Epithelial cell of esophagus (primary cell): ENCODE measurements at regions not wholly inside any gene's neighbourhood (a gene's known extent, or its start where the extent isn't known, plus 50 kb on each side); places are given as distances from the start of the nearest gene placed in this dataset.

Source experiments
- DNase-seq: peaks from one replicate; pipeline ENCODE4 v3.0.0; 2010; ENCODE audit warnings: low read depth
- H3K4me3 ChIP-seq: 2 replicates; pipeline ENCODE4 v1.5.1; 2011; ENCODE audit warnings: mild to moderate bottlenecking, low read length, control low read depth
- TF ChIP-seq, protein P1 (sequence below): IDR thresholded peaks from 2 replicates; pipeline ENCODE4 v1.5.1; 2011; ENCODE audit warnings: low read depth, mild to moderate bottlenecking, low read length, control low read depth, inconsistent platforms; ENCODE audit not compliant: insufficient read depth; ENCODE audit errors: missing control alignments

DNA sequence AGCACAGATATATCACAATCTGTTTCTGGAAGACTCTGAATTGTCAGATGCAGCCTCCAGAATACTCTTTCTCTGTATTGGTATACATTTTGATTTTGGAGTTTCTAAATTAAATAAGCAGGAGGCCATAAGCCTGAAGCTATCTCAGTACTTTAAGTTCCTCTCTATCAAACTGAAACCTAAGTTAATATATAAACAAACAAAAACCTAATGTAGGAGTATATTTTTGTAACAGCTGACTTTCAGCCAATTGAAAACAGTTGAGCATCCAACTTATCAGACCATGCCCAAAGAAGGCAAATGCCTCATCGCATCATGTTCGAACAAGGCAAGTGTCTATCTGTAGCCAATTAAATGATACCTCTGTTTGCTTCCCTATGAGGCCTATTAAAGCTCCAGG, 1054.4 kb downstream of the AMY1C start:
- DNase-seq: no peak
- H3K4me3 ChIP-seq: no peak overlapping the region
- TF ChIP-seq, protein P1, sequence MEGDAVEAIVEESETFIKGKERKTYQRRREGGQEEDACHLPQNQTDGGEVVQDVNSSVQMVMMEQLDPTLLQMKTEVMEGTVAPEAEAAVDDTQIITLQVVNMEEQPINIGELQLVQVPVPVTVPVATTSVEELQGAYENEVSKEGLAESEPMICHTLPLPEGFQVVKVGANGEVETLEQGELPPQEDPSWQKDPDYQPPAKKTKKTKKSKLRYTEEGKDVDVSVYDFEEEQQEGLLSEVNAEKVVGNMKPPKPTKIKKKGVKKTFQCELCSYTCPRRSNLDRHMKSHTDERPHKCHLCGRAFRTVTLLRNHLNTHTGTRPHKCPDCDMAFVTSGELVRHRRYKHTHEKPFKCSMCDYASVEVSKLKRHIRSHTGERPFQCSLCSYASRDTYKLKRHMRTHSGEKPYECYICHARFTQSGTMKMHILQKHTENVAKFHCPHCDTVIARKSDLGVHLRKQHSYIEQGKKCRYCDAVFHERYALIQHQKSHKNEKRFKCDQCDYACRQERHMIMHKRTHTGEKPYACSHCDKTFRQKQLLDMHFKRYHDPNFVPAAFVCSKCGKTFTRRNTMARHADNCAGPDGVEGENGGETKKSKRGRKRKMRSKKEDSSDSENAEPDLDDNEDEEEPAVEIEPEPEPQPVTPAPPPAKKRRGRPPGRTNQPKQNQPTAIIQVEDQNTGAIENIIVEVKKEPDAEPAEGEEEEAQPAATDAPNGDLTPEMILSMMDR: no peak

DNA sequence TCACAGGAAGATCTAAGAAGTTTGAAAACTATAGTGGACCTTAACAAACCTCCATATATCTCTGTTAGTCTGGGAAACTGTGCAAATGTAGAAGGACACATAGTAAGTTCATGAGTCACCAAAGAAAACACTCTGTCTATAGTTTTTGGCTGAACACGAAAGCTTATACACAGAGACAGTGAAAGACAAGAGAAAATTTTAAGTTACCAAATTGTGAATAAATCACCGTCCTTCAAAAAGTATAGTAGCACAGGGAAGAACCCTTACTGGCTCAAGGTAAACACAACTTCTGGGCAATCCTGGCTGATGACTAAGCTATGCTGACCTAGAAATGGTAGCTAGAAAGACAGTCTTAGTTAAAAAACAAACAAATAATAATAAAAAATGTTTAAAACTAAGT, 1057.9 kb downstream of the AMY1C start:
- H3K4me3 ChIP-seq: no peak overlapping the region
- TF ChIP-seq, protein P1: no peak
- DNase-seq: peak; percentile 4

DNA sequence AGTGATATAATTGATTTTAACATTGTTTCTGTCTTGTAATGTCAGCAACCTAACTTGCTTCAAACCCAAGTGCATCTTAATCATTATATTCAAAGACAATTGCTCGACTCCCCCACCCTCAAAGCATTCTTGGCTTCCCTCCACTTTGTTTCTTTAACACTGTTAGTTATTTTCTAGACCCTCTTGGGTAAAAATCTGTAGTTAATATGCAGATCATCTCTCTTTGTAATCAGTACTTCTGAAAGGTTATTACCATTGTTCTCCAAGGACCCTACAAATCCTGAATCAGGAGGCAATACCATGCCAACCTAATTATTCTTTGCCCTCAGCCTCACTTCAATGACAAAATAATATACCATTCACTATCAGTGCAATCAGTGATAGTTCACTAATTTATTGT, 1075.7 kb downstream of the AMY1C start:
- TF ChIP-seq, protein P1: no peak
- H3K4me3 ChIP-seq: no peak overlapping the region
- no peak for DNase-seq

DNA sequence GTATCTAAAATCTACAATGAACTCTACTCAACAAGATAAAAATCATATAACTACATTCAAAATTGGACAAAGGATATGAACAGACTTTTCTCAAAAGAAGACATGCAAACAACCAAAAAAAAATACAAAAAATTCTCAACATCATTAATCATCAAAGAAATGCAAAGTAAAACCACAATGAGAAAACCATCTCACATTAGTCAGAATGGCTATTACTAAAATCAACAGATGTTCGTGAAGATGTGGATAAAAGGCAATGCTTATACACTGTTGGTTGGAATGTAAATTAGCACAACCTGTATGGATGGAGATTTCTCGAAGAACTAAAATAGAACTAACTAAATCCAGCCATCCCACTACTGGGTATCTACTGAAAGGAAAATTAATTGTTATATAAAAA, 1080.8 kb downstream of the AMY1C start:
- DNase-seq: no peak
- H3K4me3 ChIP-seq: no peak overlapping the region
- TF ChIP-seq, protein P1: no peak

DNA sequence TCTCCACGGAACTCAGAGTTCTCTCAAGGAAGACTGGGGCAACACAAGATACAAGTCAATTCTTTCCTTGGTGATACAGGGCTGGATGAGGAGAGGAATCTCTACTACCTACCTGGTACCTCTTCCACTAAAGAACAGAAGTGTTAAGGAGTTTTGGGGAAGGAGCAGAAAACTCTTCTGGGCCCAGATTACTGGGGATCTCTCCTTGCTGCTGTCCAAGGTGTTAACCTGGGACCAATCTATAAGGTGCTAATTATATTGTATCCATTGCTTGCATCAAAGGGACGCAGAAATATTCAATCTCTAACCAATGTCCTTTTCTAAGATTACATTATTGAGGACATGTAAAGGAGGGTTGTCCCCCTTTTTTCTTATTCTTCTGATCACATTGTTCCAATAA, 1102.5 kb downstream of the AMY1C start:
- TF ChIP-seq, protein P1: no peak

DNA sequence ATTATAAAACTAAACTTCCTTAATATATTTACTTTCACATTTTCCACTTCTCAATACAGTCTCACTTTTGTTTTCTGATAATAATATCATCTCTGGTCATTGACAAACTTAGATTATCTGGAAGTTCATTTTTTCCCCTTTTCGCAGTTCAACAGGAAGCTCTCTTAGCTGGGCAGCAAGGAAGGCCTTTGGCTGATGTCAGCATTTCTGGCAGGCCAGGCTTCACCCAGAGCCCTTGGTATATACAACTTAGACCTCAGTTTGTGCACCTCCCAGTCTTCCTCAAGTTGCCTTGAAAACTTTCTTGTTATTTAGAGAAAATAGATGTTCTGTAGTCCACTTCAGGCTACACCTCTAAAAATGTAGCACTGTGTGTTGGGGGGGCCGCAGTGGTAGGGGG, 1103.6 kb downstream of the AMY1C start:
- no peak for DNase-seq
- H3K4me3 ChIP-seq: no peak overlapping the region
- TF ChIP-seq, protein P1: no peak

More for the DNA sequence above, 1102.5 kb downstream of the AMY1C start:
- no peak for DNase-seq
- H3K4me3 ChIP-seq: no peak overlapping the region

DNA sequence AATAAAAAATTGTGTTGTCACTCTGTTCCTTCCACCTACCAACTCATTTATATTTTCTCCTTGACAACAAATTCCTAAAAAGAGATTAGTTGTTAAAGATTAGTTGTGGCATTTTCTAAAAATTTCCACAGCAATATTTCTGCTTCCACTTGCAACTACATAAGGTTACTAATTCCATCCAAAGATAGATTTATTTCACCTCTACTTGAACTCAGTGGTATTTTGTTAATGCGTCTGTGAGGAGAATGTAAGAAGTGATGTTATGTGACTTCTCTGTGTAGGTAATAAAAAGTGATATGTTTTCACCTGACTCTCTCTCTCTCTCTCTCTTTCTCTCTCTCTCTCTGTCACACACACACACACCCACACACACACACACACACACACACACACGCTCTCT, 1104.8 kb downstream of the AMY1C start:
- DNase-seq: no peak
- TF ChIP-seq, protein P1: no peak
- no peak overlapping the region for H3K4me3 ChIP-seq
